GM23338 (cell line): ENCODE measurements at regions not wholly inside any gene's neighbourhood (a gene's known extent, or its start where the extent isn't known, plus 50 kb on each side); places are given as distances from the start of the nearest gene placed in this dataset.

ENCODE experiments used
- CREB1 ChIP-seq: fragments of 250-450 bp; sonication (Bioruptor Pico); IDR thresholded peaks from 2 replicates; pipeline ENCODE4 v1.5.0; 2020; ENCODE audit warnings: low read depth, mild to moderate bottlenecking, moderate library complexity
- CTCF ChIP-seq, 2 experiments: fragments of 200-600 bp in 1 of 2; sonication (generic) in 1 of 2; conservative IDR thresholded peaks; 2 replicates each; pipeline versions ENCODE4 v1.5.1 to v1.6.1; 2016 to 2017; ENCODE audit warnings: antibody characterized with exemption in 2 of 2, low read depth in 2 of 2, mild to moderate bottlenecking in 2 of 2, moderate library complexity in 1 of 2
- EZH2 ChIP-seq: fragments of 200-600 bp; sonication (generic); IDR thresholded peaks from one replicate; pipeline ENCODE4 v1.8.0; 2017; ENCODE audit warnings: antibody characterized with exemption, mild to moderate bottlenecking, low read depth; ENCODE audit not compliant: unreplicated experiment
- EZH2phosphoT487 ChIP-seq: fragments of 200-600 bp; sonication (generic); IDR thresholded peaks from one replicate; pipeline ENCODE4 v1.8.1; 2018; ENCODE audit warnings: antibody characterized with exemption; ENCODE audit not compliant: unreplicated experiment
- JUNB ChIP-seq: IDR thresholded peaks from one replicate; pipeline ENCODE4 v1.6.1; 2016; ENCODE audit warnings: antibody characterized with exemption; ENCODE audit not compliant: unreplicated experiment
- NANOG ChIP-seq: IDR thresholded peaks from 2 replicates; pipeline ENCODE4 v1.6.1; 2016; ENCODE audit warnings: antibody characterized with exemption, borderline replicate concordance
- POLR2AphosphoS5 ChIP-seq: IDR thresholded peaks from 2 replicates; pipeline ENCODE4 v1.6.1; 2016; ENCODE audit warnings: antibody characterized with exemption, low read depth
- REST ChIP-seq: IDR thresholded peaks from one replicate; pipeline ENCODE4 v1.6.1; 2018; ENCODE audit warnings: antibody characterized with exemption; ENCODE audit not compliant: unreplicated experiment
- ZNF331 ChIP-seq: fragments of 250-450 bp; sonication (Bioruptor Pico); IDR thresholded peaks from 2 replicates; pipeline ENCODE4 v1.5.0; 2020; ENCODE audit warnings: low read depth, mild to moderate bottlenecking, moderate library complexity

GRCh38 chr7:111633878-111634277 lies 71.6 kb upstream of the IMMP2L start:
- TF ChIP-seq EZH2phosphoT487 (no peak), CTCF (conservative IDR thresholded peaks at IDR 0.05; ENCODE audit: low read depth in 2 of 2) (no peak), POLR2AphosphoS5 (no peak), NANOG (no peak), EZH2 (no peak), CREB1 (CRISPR knock-in tag) (no peak), REST (no peak), JUNB (no peak), ZNF331 (no peak)
